K562 (cell line): ENCODE measurements at regions not wholly inside any gene's neighbourhood (a gene's known extent, or its start where the extent isn't known, plus 50 kb on each side); places are given as distances from the start of the nearest gene placed in this dataset.

Source experiments
- CHD2 ChIP-seq: IDR thresholded peaks from 2 replicates; pipeline ENCODE4 v1.6.1; 2011; ENCODE audit warnings: low read depth, low read length
- DIDO1 ChIP-seq: fragments of 450-650 bp; IDR thresholded peaks from 2 replicates; pipeline ENCODE4 v1.6.1; 2016; ENCODE audit warnings: low read depth, missing biosample characterization, missing genetic modification characterization
- EZH2 ChIP-seq: IDR thresholded peaks from 2 replicates; pipeline ENCODE4 v1.6.1; 2012; ENCODE audit warnings: low read depth, mild to moderate bottlenecking, inconsistent platforms, low read length, borderline replicate concordance
- TAF15 ChIP-seq: fragments of 200-400 bp; formaldehyde crosslinking; IDR thresholded peaks from 2 replicates; pipeline ENCODE4 v1.6.1; 2017; ENCODE audit warnings: mild to moderate bottlenecking, low read depth, low read length, moderate library complexity
- ZKSCAN8 ChIP-seq: fragments of 200-800 bp; sonication (Bioruptor generic); IDR thresholded peaks from 2 replicates; pipeline ENCODE4 v1.6.1; 2016; ENCODE audit warnings: missing genetic modification characterization, missing compliant biosample characterization
- ZNF263 ChIP-seq: sonication (generic); formaldehyde crosslinking; IDR thresholded peaks from 2 replicates; pipeline ENCODE4 v1.8.0; 2022; ENCODE audit warnings: mild to moderate bottlenecking, missing genetic modification reagents, borderline replicate concordance
- TF ChIP-seq, protein P1 (sequence below): IDR thresholded peaks from 3 replicates; pipeline ENCODE4 v1.6.1; 2011; ENCODE audit warnings: borderline replicate concordance, mild to moderate bottlenecking, moderate library complexity; ENCODE audit not compliant: insufficient read length; ENCODE audit errors: extremely low read depth
- TF ChIP-seq, protein P2 (sequence below), 2 experiments: fragments of 450-650 bp in 1 of 2; sonication (generic) in 1 of 2; formaldehyde crosslinking; conservative IDR thresholded peaks; 2 replicates each; pipeline versions ENCODE4 v1.4.0 to v1.8.1; 2020 to 2022; ENCODE audit warnings: mild to moderate bottlenecking in 1 of 2, missing genetic modification reagents in 1 of 2

DNA sequence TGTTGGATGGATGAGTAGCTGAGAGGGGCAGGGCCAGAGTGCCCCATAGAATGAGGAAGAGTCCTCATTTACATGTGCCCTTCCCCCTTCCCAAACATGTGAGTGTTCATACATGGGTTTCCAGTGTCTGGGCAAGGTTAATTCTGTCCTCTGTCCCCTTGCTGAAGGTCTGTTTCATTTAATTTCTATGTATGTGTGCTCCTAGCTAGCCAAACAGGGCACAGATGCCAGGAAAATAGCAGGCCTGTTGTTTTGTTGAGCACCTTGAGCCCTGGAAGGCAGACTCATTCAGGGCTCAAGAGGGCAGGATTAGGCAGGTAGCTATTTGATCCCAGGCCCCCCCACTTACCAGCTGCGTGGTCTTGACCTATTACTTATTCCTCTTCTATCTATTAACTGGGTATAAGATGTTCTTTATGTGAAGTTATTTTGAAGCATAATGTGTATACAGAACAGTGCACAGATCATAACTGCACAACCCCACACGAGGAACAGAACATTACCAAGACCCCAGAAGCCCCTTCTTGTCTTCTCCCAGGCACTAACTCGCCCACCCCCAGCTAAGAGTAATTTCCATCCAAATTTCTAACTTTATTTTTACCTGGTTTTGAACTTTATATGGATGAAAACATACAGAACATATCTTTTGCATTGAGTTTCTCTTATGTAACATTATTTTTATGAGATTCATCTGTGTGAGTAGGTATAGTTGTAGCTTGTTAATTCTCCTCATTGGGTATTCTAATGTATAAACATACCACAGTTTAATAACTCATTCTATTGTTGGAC, 164.3 kb downstream of the RPIA start:
- TF ChIP-seq ZKSCAN8 (CRISPR knock-in tag): no peak
- no peak for TF ChIP-seq CHD2
- TF ChIP-seq, protein P1, sequence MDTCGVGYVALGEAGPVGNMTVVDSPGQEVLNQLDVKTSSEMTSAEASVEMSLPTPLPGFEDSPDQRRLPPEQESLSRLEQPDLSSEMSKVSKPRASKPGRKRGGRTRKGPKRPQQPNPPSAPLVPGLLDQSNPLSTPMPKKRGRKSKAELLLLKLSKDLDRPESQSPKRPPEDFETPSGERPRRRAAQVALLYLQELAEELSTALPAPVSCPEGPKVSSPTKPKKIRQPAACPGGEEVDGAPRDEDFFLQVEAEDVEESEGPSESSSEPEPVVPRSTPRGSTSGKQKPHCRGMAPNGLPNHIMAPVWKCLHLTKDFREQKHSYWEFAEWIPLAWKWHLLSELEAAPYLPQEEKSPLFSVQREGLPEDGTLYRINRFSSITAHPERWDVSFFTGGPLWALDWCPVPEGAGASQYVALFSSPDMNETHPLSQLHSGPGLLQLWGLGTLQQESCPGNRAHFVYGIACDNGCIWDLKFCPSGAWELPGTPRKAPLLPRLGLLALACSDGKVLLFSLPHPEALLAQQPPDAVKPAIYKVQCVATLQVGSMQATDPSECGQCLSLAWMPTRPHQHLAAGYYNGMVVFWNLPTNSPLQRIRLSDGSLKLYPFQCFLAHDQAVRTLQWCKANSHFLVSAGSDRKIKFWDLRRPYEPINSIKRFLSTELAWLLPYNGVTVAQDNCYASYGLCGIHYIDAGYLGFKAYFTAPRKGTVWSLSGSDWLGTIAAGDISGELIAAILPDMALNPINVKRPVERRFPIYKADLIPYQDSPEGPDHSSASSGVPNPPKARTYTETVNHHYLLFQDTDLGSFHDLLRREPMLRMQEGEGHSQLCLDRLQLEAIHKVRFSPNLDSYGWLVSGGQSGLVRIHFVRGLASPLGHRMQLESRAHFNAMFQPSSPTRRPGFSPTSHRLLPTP: no peak
- TF ChIP-seq, protein P2, sequence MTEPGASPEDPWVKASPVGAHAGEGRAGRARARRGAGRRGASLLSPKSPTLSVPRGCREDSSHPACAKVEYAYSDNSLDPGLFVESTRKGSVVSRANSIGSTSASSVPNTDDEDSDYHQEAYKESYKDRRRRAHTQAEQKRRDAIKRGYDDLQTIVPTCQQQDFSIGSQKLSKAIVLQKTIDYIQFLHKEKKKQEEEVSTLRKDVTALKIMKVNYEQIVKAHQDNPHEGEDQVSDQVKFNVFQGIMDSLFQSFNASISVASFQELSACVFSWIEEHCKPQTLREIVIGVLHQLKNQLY (CRISPR knock-in tag; conservative IDR thresholded peaks at IDR 0.05): no peak
- no peak for TF ChIP-seq ZNF263
- no peak for TF ChIP-seq EZH2
- TF ChIP-seq TAF15: no peak
- no peak for TF ChIP-seq DIDO1
